ENCODE measurements at regions not wholly inside any gene's neighbourhood (a gene's known extent, or its start where the extent isn't known, plus 50 kb on each side); places are given as distances from the start of the nearest gene placed in this dataset.
A peak's percentile ranks its signal among the peaks of the same experiment; 100 is the strongest.
"Not testable (repeated sequence)": the region's sequence is repeated elsewhere in the genome, so short reads cannot be mapped to it uniquely, and the experiment has no call there.

- no peak for DNase-seq
Measured at GRCh38 chr4:60718874-60719273, 481.3 kb upstream of the ADGRL3 start.

- DNase-seq, result no peak
Measured at GRCh38 chr4:60721685-60722084, 478.4 kb upstream of the ADGRL3 start.

GRCh38 chr4:60723796-60724195 is 476.3 kb upstream of the ADGRL3 start:
- no peak for DNase-seq

- DNase-seq, result no peak
Measured at GRCh38 chr4:60724623-60725022, 475.5 kb upstream of the ADGRL3 start.

DNA sequence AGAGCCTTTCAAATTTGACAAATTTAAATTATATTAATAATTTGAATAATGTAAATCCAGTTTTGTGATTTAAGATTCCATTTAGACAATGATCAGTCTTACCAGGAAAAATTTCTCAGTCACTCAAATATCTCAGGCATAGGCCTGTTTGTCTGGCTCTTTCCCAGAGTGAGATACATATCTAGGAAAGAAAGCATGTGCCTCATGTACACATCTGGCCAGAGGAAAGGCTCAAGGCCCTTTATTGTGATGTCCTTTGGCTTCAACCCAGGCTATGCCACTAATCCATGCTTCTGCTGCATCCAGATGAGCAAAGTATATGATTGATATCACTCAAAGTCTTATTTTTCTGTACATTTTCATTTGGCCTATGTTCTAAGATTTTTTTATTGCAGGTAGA is 473.3 kb upstream of the ADGRL3 start:
- DNase-seq, result no peak

DNA sequence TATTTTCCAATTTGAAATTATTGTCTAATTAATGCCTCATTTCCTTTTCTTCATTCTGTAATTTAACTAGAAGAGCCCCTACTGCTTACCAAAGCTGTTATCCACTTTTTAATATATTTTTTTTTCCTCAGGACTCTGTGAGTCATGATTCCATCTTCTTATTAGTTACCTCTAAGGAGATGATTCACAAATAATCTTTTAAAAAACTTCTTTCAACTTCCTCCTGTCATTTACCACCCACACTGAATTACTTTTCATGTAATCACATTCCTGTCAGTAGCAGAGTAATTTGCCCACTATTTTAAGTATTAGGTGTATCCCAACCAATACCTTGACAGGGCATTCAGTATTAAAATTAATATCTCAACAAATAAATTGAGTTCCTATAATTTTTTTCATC is 470.9 kb upstream of the ADGRL3 start:
- DNase-seq, result no peak

- DNase-seq, result not testable (repeated sequence)
Measured at GRCh38 chr4:60729764-60730163, 470.4 kb upstream of the ADGRL3 start.

- DNase-seq, result no peak
Measured at GRCh38 chr4:60737858-60738257, 462.3 kb upstream of the ADGRL3 start.

DNA sequence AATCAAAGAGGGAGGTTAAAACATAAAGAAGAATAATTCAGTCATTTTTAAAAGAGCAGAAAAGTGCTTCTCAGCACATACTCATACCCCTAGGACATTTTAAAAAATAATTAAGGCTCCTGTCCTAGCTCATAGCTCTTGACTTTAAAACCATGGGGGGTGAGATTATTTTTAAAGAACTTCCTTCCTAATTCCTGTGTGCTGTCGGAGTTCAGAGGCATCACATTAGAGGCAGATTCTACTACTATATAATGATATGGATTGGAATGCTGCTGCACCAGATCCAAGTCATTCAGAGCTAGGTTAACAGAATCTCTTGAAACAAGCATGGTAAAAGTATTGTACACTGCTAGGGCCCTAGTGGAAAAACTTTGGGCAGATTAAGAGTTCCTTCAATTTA is 456.5 kb upstream of the ADGRL3 start:
- DNase-seq, result no peak

GRCh38 chr4:60744767-60745166 is 455.4 kb upstream of the ADGRL3 start:
- DNase-seq, result no peak

GRCh38 chr4:60745800-60746571 is 454.1 kb upstream of the ADGRL3 start:
- DNase-seq, result no peak

DNA sequence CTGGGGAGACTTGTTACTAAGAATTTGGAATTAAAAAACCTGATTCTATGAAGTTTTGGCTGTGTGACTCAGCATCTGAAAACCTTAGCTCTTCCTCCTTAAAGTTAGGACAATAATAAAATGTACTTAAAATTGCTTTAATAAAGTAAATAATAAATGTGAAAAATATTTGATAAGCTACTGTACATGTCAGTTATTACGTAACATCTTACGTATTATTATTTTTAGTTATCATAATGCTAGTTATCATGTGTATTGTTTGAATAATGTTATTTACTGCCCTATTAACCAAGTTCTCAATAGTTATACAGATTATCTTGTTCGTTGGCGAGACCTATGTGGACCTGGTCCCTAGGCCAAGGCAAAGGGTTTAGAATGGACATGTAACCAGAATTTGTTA is 449.2 kb upstream of the ADGRL3 start:
- DNase-seq, result no peak

DNA sequence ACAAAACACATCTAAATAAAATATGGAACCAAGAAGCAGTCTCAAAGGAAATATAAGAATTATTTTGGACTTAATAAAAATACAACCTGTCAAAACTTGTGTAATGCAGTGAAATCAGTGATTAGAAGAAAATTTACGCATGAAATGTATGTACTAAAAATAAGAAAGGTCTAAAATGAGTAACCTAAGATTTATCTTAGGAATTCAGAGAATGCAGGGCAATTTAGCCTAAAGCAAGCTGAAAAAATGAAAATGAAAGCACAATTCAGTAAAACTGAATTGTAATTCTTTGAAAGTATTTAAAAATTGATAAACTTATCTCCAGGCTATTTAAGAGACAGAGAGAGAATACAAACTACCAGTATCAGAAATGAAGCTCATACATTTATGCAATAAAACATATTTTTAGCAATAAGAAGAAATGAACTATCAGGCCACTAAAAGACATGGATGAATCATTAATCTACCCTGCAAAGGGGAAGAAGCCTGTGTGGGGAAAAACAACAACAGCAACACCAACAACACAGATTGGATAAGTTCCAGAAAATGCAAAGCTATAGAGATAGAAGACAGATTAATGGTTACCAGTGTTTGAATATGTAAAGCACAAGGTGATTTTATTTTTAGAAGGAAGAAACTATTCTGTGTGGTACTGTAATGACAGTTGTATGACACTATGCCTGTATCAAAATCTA is 442.0 kb upstream of the ADGRL3 start:
- no peak for DNase-seq

GRCh38 chr4:60759518-60760245 is 440.4 kb upstream of the ADGRL3 start:
- no peak for DNase-seq

- no peak for DNase-seq
Measured at GRCh38 chr4:60780874-60781273, 419.3 kb upstream of the ADGRL3 start.

DNA sequence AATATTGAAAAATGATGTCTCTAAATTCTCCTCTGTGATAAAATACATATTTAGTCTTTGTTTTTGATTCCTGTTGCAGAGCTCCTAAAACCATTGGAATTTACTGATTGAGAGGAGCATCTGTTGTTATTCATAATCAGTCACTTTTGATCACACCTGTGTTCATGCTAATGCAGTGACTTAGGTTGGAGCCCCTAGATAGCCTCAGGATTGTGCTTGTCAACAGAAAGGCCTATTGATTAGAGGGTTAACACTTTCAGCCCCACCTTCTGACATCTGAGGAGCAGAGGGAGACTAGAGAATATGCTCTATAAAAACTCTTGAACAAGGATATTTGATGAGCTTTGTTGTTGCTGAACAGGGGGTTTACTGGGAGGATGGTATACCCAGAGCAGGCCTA is 409.5 kb upstream of the ADGRL3 start:
- no peak for DNase-seq

GRCh38 chr4:60794372-60794771 is 405.8 kb upstream of the ADGRL3 start:
- no peak for DNase-seq

GRCh38 chr4:60799214-60799613 is 400.9 kb upstream of the ADGRL3 start:
- no peak for DNase-seq

- no peak for DNase-seq
Measured at GRCh38 chr4:60800701-60801100, 399.4 kb upstream of the ADGRL3 start.

- peak in 1 of 2 experiments; percentile 22 for DNase-seq
Measured at GRCh38 chr4:60805500-60806313, 394.4 kb upstream of the ADGRL3 start.

DNA sequence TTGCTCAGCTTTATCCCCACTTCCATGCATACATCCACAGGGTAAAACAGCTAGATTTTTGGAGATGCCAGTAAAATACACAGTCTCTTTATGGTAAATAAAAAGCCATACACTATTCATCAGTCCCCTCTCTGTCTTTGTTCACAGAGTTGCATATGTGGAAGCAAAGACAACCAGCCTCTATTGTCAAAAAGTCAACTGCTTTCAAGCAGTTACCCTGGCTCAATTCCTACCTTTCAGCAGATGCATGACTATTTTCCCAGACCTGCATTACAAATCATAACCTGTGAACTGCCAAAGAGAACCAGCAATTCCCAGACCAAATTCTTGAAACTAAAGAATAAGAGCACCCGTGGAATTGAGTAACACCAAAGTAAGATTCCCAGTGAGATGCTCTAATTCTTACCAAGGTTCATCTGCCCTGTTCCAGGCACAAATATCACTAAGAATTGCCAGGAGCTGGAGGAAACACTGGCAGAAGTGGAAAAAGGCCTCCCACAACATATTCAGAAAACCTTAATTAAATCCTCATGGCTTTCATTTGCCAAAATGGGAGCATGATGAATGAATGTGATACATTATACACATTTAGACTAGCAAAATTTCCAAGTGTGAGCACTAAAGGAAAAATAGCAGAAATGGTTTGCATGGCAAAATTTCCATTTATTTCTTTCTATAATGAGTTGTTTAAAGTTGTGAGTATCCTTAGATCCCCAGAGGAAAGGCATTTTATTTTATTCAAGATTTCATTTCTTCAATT is 391.2 kb upstream of the ADGRL3 start:
- DNase-seq, result no peak

- DNase-seq, result no peak
Measured at GRCh38 chr4:60809486-60809800, 390.7 kb upstream of the ADGRL3 start.

Measured in SHP77 (cell line).